ENCODE measurements at regions not wholly inside any gene's neighbourhood (a gene's known extent, or its start where the extent isn't known, plus 50 kb on each side); places are given as distances from the start of the nearest gene placed in this dataset.

GRCh38 chr14:85752175-85752574 lies 222.2 kb downstream of the FLRT2 start:
- H3K36me3 ChIP-seq (ENCODE audit: control insufficient read depth in 4 of 4, insufficient read depth in 3 of 4, low read depth in 1 of 4, low read length in 3 of 4), result no peaks in the 10 kb centered on the region
- H3K27ac ChIP-seq (ENCODE audit: low read depth in 1 of 2, low read length in 2 of 2), result no peak overlapping the region
- H3K27me3 ChIP-seq (ENCODE audit: control insufficient read depth in 4 of 4, insufficient read depth in 4 of 4, low read length in 3 of 4), result peaks cover 0 to 2% (median 0%) of the 10 kb centered on the region in 4 donors
- H3K4me1 ChIP-seq (ENCODE audit: control insufficient read depth in 4 of 4, insufficient read depth in 4 of 4, low read length in 3 of 4), result no peaks in the 10 kb centered on the region
- H3K9ac ChIP-seq (ENCODE audit: low read depth in 1 of 2, low read length in 2 of 2), result no peak overlapping the region
- TF ChIP-seq REST (IDR thresholded peaks at IDR 0.05) (no peak), FOXA1 (IDR thresholded peaks at IDR 0.05) (no peak), MAX (IDR thresholded peaks at IDR 0.05) (no peak), CTCF (IDR thresholded peaks at IDR 0.05; ENCODE audit: low read depth, low read length, missing input control) (no peak), RAD21 (IDR thresholded peaks at IDR 0.05) (no peak), NR2F2 (IDR thresholded peaks at IDR 0.05) (no peak), HNF4A (conservative IDR thresholded peaks at IDR 0.05) (no peak), RXRA (IDR thresholded peaks at IDR 0.05) (no peak), HNF4G (IDR thresholded peaks at IDR 0.05) (no peak)
- no peaks in the 10 kb centered on the region for H3K9me3 ChIP-seq (ENCODE audit: control insufficient read depth in 4 of 4, low read length in 3 of 4)
- H3K4me3 ChIP-seq (ENCODE audit: low read depth in 1 of 3, low read length in 3 of 3), result no peak overlapping the region
- DNase-seq (ENCODE audit: low spot score), result no peak
- WGBS, result 35% methylated on average over 2 of the region's 2 CpGs

- no peak overlapping the region for H3K9ac ChIP-seq (ENCODE audit: low read depth in 1 of 2, low read length in 2 of 2)
- no peak overlapping the region for H3K4me3 ChIP-seq (ENCODE audit: low read depth in 1 of 3, low read length in 3 of 3)
- TF ChIP-seq GABPA (IDR thresholded peaks at IDR 0.05 in 1 of 2, conservative IDR thresholded peaks at IDR 0.05 in 1 of 2), result no peak
- TF ChIP-seq JUND (IDR thresholded peaks at IDR 0.05), result no peak
- no peak overlapping the region for H3K27ac ChIP-seq (ENCODE audit: low read depth in 1 of 2, low read length in 2 of 2)
- 84% methylated on average over 4 of the region's 4 CpGs for WGBS
- H3K9me3 ChIP-seq (ENCODE audit: control insufficient read depth in 4 of 4, low read length in 3 of 4), result no peaks in the 10 kb centered on the region
- peaks cover 0 to 2% (median 0%) of the 10 kb centered on the region in 4 donors for H3K27me3 ChIP-seq (ENCODE audit: control insufficient read depth in 4 of 4, insufficient read depth in 4 of 4, low read length in 3 of 4)
- no peak for DNase-seq (ENCODE audit: low spot score)
- no peaks in the 10 kb centered on the region for H3K4me1 ChIP-seq (ENCODE audit: control insufficient read depth in 4 of 4, insufficient read depth in 4 of 4, low read length in 3 of 4)
- no peaks in the 10 kb centered on the region for H3K36me3 ChIP-seq (ENCODE audit: control insufficient read depth in 4 of 4, insufficient read depth in 3 of 4, low read depth in 1 of 4, low read length in 3 of 4)
Observed at GRCh38 chr14:85744573-85744972, 214.6 kb downstream of the FLRT2 start.

GRCh38 chr14:85732031-85732430 lies 202.1 kb downstream of the FLRT2 start:
- no peak for TF ChIP-seq CTCF (IDR thresholded peaks at IDR 0.05; ENCODE audit: low read depth, low read length, missing input control)
- no peak for TF ChIP-seq MAX (IDR thresholded peaks at IDR 0.05)
- TF ChIP-seq NR2F2 (IDR thresholded peaks at IDR 0.05), result no peak
- TF ChIP-seq RAD21 (IDR thresholded peaks at IDR 0.05), result no peak
- TF ChIP-seq YY1 (IDR thresholded peaks at IDR 0.05), result no peak
- TF ChIP-seq GABPA (IDR thresholded peaks at IDR 0.05 in 1 of 2, conservative IDR thresholded peaks at IDR 0.05 in 1 of 2), result no peak
- TF ChIP-seq SP1 (IDR thresholded peaks at IDR 0.05), result no peak
- no peak for TF ChIP-seq ZBTB33 (IDR thresholded peaks at IDR 0.05)
- no peak for TF ChIP-seq HNF4A (conservative IDR thresholded peaks at IDR 0.05)
- no peak for TF ChIP-seq HNF4G (IDR thresholded peaks at IDR 0.05)
- no peak for TF ChIP-seq EGR1 (IDR thresholded peaks at IDR 0.05; ENCODE audit: low read depth in 2 of 2)
- no peak for TF ChIP-seq FOXA2 (IDR thresholded peaks at IDR 0.05)
- no peak for TF ChIP-seq RXRA (IDR thresholded peaks at IDR 0.05)
- 42% methylated on average over 1 of the region's 1 CpG for WGBS

More at GRCh38 chr14:85732031-85732430, 202.1 kb downstream of the FLRT2 start:
- H3K36me3 ChIP-seq (ENCODE audit: control insufficient read depth in 4 of 4, insufficient read depth in 3 of 4, low read depth in 1 of 4, low read length in 3 of 4), result no peaks in the 10 kb centered on the region
- H3K4me1 ChIP-seq (ENCODE audit: control insufficient read depth in 4 of 4, insufficient read depth in 4 of 4, low read length in 3 of 4), result no peaks in the 10 kb centered on the region
- H3K9ac ChIP-seq (ENCODE audit: low read depth in 1 of 2, low read length in 2 of 2), result no peak overlapping the region
- H3K9me3 ChIP-seq (ENCODE audit: control insufficient read depth in 4 of 4, low read length in 3 of 4), result no peaks in the 10 kb centered on the region
- DNase-seq (ENCODE audit: low spot score), result no peak
- H3K27me3 ChIP-seq (ENCODE audit: control insufficient read depth in 4 of 4, insufficient read depth in 4 of 4, low read length in 3 of 4), result no peaks in the 10 kb centered on the region
- H3K27ac ChIP-seq (ENCODE audit: low read depth in 1 of 2, low read length in 2 of 2), result no peak overlapping the region
- H3K4me3 ChIP-seq (ENCODE audit: low read depth in 1 of 3, low read length in 3 of 3), result no peak overlapping the region
